Right lobe of liver (tissue), 6 donors: ENCODE measurements at regions not wholly inside any gene's neighbourhood (a gene's known extent, or its start where the extent isn't known, plus 50 kb on each side); places are given as distances from the start of the nearest gene placed in this dataset.
"Not testable (repeated sequence)": the region's sequence is repeated elsewhere in the genome, so short reads cannot be mapped to it uniquely, and the experiment has no call there.

ENCODE experiments used
- ATAC-seq, 4 donors: fragments of 200-7000 bp; cut with Tn5 transposase; one replicate each; pipeline ENCODE4 v1.9.1; 2020; ENCODE audit warnings: mild to moderate bottlenecking in 4 of 4, moderate library complexity in 4 of 4
- DNase-seq, 3 donors: peaks; one replicate each; pipeline ENCODE4 v3.0.0-alpha.2; 2020
- H3K27ac ChIP-seq, 3 donors: fragments of 200-600 bp; one replicate each; pipeline ENCODE4 v1.8.0; 2022
- H3K27me3 ChIP-seq, 2 donors: fragments of 200-600 bp; one replicate each; pipeline ENCODE4 v1.8.0; 2022
- H3K36me3 ChIP-seq, 4 donors: fragments of 200-600 bp; sonication (generic) in 1 of 4; one replicate each; pipeline versions ENCODE4 v1.5.1 to v1.8.0; 2017 to 2022; ENCODE audit warnings: control low read depth in 1 of 4
- H3K4me1 ChIP-seq, 4 donors: fragments of 200-600 bp; sonication (generic) in 1 of 4; one replicate each; pipeline versions ENCODE4 v1.5.1 to v1.8.0; 2017 to 2022; ENCODE audit warnings: control low read depth in 1 of 4
- H3K4me3 ChIP-seq, 3 donors: fragments of 200-600 bp; one replicate each; pipeline ENCODE4 v1.8.0; 2022
- H3K9me3 ChIP-seq, 4 donors: fragments of 200-600 bp; sonication (generic) in 1 of 4; one replicate each; pipeline versions ENCODE4 v1.5.1 to v1.8.0; 2017 to 2022; ENCODE audit warnings: control low read depth in 1 of 4
- WGBS: methylation state at CpG from one replicate; pipeline ENCODE4 v1.1.6; 2018; ENCODE audit warnings: low coverage, low lambda C conversion rate; ENCODE audit not compliant: insufficient coverage; ENCODE audit errors: missing lambda C conversion rate; 5-methylcytosine and 5-hydroxymethylcytosine counted together
- intact Hi-C, 2 donors: fragments of 100-400 bp; cut with DNase I; formaldehyde crosslinking; loops; one replicate each; pipeline versions ENCODE4 v1.11.2 to v1.14.1; 2022
- donor health status: DM: no; HTN: yes; CAD: no.
- donor health status: DM: no; HTN: no; CAD: no.
- donor health status: DM: no; HTN: no; CAD: no.
- donor health status: DM: no; HTN: yes; CAD: no.
- donor health status: DM: no; HTN: yes; CAD: no.

DNA sequence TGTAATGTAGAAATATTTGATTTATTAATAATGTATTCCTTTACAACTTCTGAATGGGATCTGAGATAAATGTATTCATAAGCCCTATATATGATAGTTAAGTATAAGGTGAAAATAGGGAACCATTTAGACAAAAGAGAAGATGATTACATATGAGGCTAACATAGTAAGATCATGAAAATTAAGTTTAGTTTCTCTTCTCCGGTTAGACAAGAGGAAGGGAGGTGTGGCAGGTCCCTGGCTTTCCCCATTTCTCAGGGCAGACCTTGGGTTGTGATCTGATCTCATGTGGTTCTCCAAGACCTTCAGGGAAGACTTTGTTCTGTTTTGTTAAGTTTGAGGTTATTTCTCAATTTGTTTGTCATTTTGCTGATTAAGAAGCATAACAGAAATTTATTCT lies 341.3 kb downstream of the CNTNAP3B start:
- DNase-seq, H3K4me1 ChIP-seq, H3K27me3 ChIP-seq, H3K27ac ChIP-seq, H3K9me3 ChIP-seq, ATAC-seq, intact Hi-C loops, H3K4me3 ChIP-seq, H3K36me3 ChIP-seq: not testable (repeated sequence)
- 29% methylated on average over 1 of the region's 1 CpG for WGBS

DNA sequence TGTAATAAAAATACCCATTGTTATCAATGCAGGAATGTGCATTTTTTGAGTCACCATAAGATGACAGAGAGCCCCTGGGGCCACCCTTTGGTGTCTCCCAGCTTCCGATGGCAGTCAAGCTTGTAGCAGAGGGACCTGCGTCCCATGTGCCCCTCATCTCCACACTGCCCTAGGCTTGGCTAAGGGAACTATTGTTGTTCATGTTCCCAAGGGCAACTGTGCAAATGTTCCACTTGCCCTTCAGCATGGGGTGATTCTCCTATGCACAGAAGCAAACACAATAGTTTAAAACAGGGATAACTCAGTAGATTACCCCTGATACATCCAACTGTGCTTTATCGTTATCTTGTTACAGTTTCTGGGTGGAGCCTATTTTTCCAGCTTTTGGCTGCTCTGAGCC lies 342.0 kb downstream of the CNTNAP3B start:
- H3K27ac ChIP-seq, DNase-seq, H3K27me3 ChIP-seq, H3K4me1 ChIP-seq, H3K36me3 ChIP-seq, H3K9me3 ChIP-seq, H3K4me3 ChIP-seq, ATAC-seq, intact Hi-C loops: not testable (repeated sequence)
- no CpG with 5 or more reads among the region's 3 CpGs for WGBS

DNA sequence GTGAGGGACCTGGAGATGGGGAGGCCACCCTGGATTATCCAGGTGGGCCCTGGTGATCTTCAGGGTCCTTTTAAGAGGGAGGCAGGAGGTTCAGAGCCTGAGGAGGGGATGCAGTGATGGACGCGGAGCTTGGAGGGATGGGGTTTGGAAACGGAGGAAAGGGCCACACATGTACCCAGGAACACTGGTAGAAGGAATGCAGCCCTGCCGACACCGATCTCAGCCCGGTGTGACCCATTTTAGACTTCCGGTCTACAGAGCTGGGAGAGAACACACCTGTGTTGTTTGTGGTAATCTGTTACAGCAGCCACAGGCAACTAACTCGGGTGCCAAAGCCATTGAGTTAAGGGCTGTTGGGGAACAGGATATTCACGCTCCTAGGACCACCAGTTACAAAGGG lies 345.2 kb downstream of the CNTNAP3B start:
- H3K9me3 ChIP-seq, H3K36me3 ChIP-seq, intact Hi-C loops, H3K4me1 ChIP-seq, ATAC-seq, H3K27me3 ChIP-seq, DNase-seq, H3K27ac ChIP-seq, H3K4me3 ChIP-seq: not testable (repeated sequence)
- no CpG with 5 or more reads among the region's 9 CpGs for WGBS

DNA sequence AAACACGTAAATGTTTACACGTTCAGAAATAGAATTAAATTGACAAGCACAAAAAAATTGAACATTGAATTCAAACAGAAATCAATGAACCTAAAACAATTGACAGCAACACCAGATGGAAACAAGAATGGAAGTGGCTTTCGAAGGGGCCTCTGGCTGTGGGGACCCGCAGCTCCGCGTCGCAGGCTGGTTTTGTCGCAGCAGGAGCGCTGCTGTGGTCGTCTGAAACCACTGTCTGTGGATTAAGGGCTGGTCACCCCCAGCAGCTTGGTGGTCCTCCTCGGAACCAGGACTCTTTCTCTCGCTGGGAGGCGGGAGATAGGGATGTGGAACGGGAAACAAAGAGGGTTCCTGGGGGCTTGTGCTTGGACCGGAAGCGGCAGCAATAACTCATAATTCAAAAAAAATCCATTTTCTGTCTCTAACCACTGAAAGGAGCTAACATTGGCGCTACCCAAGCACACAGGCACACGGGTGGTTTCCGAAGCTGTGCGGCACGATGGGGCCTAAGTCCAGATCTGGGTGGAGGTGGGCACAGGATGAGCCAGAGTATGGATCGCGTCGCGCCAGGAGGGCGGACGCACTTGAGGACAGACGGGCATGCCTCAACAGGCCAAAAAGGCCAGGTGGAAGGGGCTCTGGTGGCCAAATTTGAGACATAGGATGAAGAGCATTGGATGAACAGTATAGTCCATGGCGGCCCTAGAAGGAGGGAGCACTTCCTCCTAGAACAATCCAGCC lies 346.0 kb downstream of the CNTNAP3B start:
- not testable (repeated sequence) for H3K4me3 ChIP-seq, ATAC-seq
- 94% methylated on average over 15 of the region's 29 CpGs for WGBS

DNA sequence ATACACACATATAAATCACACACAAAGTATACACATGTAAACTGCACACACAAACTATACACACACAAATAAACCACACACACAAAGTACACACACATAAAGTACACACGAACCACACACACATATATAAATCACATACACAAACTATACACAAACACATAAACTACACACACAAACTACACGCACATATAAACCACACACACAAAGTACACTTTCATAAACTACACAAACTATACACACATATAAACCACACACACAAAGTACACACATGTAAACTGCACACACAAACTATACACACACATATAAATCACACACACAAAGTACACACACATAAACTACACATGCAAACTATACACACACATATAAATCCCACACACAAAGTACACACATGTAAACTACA lies 347.3 kb downstream of the CNTNAP3B start:
- DNase-seq, H3K27me3 ChIP-seq, H3K27ac ChIP-seq, ATAC-seq, H3K36me3 ChIP-seq, intact Hi-C loops, H3K4me1 ChIP-seq, H3K9me3 ChIP-seq, H3K4me3 ChIP-seq: not testable (repeated sequence)
- WGBS = 89% methylated on average over 2 of the region's 2 CpGs

More for the DNA sequence above, 346.0 kb downstream of the CNTNAP3B start:
- H3K36me3 ChIP-seq, H3K27me3 ChIP-seq, DNase-seq, H3K9me3 ChIP-seq, H3K27ac ChIP-seq, intact Hi-C loops, H3K4me1 ChIP-seq: not testable (repeated sequence)

DNA sequence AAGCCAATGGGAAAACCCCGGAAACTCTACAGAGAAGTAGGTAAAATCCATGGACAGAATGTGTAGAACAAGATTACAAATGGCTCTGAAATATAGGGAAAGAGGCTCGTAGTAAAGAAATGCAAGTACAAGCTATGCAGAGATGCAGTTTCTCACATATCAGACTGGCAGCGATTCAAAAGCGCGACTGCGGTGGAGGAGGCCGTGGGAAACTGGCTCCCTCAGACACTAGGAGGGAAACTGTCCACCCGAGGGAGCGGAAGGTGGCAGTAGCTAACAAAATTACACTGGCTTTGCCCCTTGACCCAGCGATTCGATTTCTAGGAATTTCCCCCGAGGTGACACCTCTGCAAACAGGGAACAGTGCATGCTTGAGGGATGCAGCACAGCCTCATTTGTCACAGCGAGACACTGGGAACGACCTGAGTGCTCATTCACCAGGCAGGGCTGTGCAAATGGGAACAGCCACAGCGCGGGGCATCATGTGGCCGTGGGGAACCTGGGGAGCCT lies 349.3 kb downstream of the CNTNAP3B start:
- H3K27ac ChIP-seq, intact Hi-C loops, H3K36me3 ChIP-seq, H3K4me1 ChIP-seq, DNase-seq, H3K4me3 ChIP-seq, ATAC-seq, H3K9me3 ChIP-seq, H3K27me3 ChIP-seq: not testable (repeated sequence)
- WGBS = 63% methylated on average over 7 of the region's 17 CpGs

DNA sequence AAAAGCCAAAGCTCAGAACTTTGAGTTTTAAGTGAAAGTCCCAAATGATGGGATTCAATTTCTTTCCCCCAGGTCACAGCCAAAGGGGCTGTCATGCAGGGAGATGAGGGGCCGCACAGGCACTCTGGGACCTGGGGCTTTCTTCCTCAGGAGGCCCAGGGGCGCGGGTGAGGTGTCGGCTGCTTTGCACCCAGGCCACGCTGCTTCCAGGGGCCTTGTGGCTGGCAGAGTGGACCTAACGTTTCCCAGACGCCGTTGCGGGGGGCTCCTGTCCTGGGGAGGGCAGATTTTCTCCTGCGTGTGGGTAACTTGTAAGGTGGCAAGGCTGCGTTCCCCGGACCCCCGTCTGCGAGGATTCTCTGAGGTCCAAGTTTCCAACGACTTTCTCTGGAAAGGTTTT lies 350.0 kb downstream of the CNTNAP3B start:
- 74% methylated on average over 4 of the region's 15 CpGs for WGBS

DNA sequence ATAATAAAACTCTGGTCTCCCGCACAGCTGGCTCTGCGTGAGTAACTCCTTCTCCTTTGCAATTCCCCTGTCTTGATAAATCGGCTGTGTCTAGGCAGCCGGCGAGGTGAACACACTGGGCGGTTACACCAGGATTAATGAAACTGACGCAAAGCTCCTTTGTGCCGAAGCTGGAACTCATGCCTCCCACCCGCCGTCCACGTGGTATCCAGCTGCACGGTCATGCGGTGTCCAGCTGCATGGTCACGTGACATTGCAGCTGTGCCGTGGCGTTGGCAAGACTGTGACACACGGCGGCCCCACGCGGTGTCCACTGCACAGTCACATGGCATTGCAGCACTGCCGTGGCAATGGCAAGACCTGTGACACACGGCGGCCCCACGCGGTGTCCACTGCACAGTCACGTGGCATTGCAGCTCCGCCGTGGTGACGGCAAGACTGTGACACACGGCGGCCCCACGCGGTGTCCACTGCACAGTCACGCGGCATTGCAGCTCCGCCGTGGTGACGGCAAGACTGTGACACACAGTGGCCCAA lies 350.6 kb downstream of the CNTNAP3B start:
- intact Hi-C loops, H3K27me3 ChIP-seq, H3K4me1 ChIP-seq, ATAC-seq, DNase-seq, H3K9me3 ChIP-seq, H3K4me3 ChIP-seq, H3K27ac ChIP-seq, H3K36me3 ChIP-seq: not testable (repeated sequence)
- 96% methylated on average over 18 of the region's 38 CpGs for WGBS

More for the DNA sequence above, 350.0 kb downstream of the CNTNAP3B start:
- H3K9me3 ChIP-seq, H3K4me1 ChIP-seq, DNase-seq, H3K4me3 ChIP-seq, H3K27ac ChIP-seq, intact Hi-C loops, ATAC-seq, H3K27me3 ChIP-seq, H3K36me3 ChIP-seq: not testable (repeated sequence)

DNA sequence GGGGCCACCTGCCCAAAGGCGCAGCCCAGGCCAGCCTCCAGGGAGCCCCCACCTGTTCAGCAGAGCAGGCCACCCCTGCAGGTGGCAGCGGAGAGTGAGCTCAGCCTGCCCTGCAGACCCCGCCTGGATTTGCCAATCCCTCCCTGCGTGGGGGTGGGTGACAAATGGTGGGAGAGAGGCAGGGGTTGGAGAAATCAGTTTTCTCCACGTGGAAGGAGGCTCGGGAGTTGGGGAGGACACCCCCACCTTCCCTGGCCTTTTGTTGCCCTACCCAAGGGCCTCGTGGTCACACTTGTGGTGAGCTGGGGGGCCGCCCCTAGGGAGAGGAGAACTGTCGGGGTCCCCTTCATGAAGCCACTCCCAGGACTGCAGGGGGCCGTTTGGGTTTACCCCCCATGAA lies 351.7 kb downstream of the CNTNAP3B start:
- H3K27me3 ChIP-seq, H3K27ac ChIP-seq, H3K9me3 ChIP-seq, H3K4me3 ChIP-seq, ATAC-seq, DNase-seq, H3K4me1 ChIP-seq, H3K36me3 ChIP-seq, intact Hi-C loops: not testable (repeated sequence)
- 68% methylated on average over 3 of the region's 10 CpGs for WGBS

DNA sequence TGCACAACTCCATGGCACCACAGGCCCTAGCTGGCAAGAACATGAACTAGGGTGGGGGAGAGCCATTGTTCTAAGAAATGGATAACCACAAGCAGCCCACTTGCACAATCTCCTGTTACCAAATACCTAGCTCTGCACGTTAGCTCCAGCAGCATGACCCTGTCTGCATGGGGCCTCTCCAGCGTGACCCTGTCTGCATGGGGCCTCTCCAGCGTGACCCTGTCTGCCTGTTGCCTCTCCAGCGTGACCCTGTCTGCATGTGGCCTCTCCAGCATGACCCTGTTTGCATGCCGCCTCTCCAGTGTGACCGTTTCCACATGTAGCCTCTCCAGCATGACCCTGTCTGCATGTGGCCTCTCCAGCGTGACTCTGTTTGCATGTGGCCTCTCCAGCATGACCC lies 356.7 kb downstream of the CNTNAP3B start:
- DNase-seq = peak in 1 of 3 donors; percentile 58
- not testable (repeated sequence) for ATAC-seq
- whole genome bisulfite sequencing = no CpG with 5 or more reads among the region's 7 CpGs

DNA sequence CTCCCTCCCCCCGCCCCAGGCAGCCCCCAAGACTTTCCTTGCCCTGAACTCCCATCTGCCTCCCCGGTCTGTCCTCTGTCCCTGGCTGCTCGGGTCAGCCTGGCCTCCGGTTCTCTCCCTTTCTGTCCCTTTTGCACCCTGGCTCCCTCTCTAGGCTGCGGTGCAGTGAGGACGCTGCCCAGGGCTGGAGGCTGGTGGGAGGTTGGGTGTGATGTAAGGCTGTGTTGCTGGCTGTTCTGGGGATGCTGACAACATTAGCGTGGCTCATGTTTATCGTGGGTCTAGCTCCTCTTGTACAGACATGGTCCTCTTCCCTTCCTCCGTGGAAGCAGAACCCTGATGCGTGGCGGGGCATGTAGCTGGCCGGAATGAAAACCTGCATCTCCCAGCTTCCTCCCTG lies 357.5 kb downstream of the CNTNAP3B start:
- ATAC-seq, intact Hi-C loops: not testable (repeated sequence)

More for the DNA sequence above, 356.7 kb downstream of the CNTNAP3B start:
- H3K9me3 ChIP-seq, H3K4me1 ChIP-seq, H3K27me3 ChIP-seq, H3K4me3 ChIP-seq, intact Hi-C loops, H3K27ac ChIP-seq, H3K36me3 ChIP-seq: not testable (repeated sequence)

More for the DNA sequence above, 357.5 kb downstream of the CNTNAP3B start:
- H3K4me1 ChIP-seq, H3K4me3 ChIP-seq, H3K27me3 ChIP-seq, H3K9me3 ChIP-seq, H3K27ac ChIP-seq, DNase-seq, H3K36me3 ChIP-seq: not testable (repeated sequence)
- WGBS = 70% methylated on average over 4 of the region's 12 CpGs
